Gastrocnemius medialis (tissue), 4 donors: ENCODE measurements at regions not wholly inside any gene's neighbourhood (a gene's known extent, or its start where the extent isn't known, plus 50 kb on each side); places are given as distances from the start of the nearest gene placed in this dataset.

ENCODE experiments used
- ATAC-seq, 2 donors: fragments of 150-250 bp; one replicate each; pipeline ENCODE4 v1.9.1; 2016
- DNase-seq, 2 donors: peaks; one replicate each; pipeline ENCODE4 v3.0.0-alpha.2; 2019
- H3K27ac ChIP-seq, 4 donors: fragments of 200-600 bp; sonication (generic); 1 replicate in 1 of 4; 2 replicates in 3 of 4; pipeline ENCODE4 v1.5.1; 2016 to 2018; ENCODE audit warnings: mild to moderate bottlenecking in 2 of 4, moderate library complexity in 1 of 4
- H3K27me3 ChIP-seq, 3 donors: fragments of 200-600 bp; sonication (generic) in 2 of 3; 1 replicate in 1 of 3; 2 replicates in 2 of 3; pipeline versions ENCODE4 v1.5.1 to v1.6.0; 2016 to 2019; ENCODE audit warnings: mild to moderate bottlenecking in 1 of 3, moderate library complexity in 1 of 3
- H3K36me3 ChIP-seq, 2 donors: fragments of 200-600 bp; sonication (generic) in 1 of 2; one replicate each; pipeline ENCODE4 v1.5.1; 2017 to 2018
- H3K4me1 ChIP-seq, 2 donors: fragments of 200-600 bp; sonication (generic) in 1 of 2; one replicate each; pipeline ENCODE4 v1.5.1; 2016 to 2017; ENCODE audit warnings: mild to moderate bottlenecking in 2 of 2
- H3K4me3 ChIP-seq, 4 donors: fragments of 200-600 bp; sonication (generic) in 3 of 4; 1 replicate in 1 of 4; 2 replicates in 3 of 4; pipeline ENCODE4 v1.5.1; 2016 to 2019; ENCODE audit warnings: mild to moderate bottlenecking in 2 of 4
- H3K9me3 ChIP-seq, 3 donors: fragments of 200-600 bp; sonication (generic) in 2 of 3; 1 replicate in 1 of 3; 2 replicates in 2 of 3; pipeline ENCODE4 v1.5.1; 2016 to 2019
- POLR2A ChIP-seq, 2 donors: fragments of 450-650 bp; IDR thresholded peaks; one replicate each; pipeline ENCODE4 v1.6.1; 2017; ENCODE audit warnings: antibody characterized with exemption in 2 of 2, mild to moderate bottlenecking in 2 of 2, moderate library complexity in 2 of 2
- in situ Hi-C, 4 donors: fragments of 200-750 bp; cut with MboI; loops; one replicate each; pipeline versions ENCODE4 v1.15.0 to v1.8.0; 2017; ENCODE audit warnings: low sequenced_read_pairs in 4 of 4
- intact Hi-C: fragments of 100-400 bp; cut with DNase I; formaldehyde crosslinking; loops from one replicate; pipeline ENCODE4 v1.15.1; 2023; ENCODE audit warnings: low total_unique reads
- TF ChIP-seq, protein P1 (sequence below), 5 experiments: fragments of 450-650 bp in 3 of 5; fragments of 200-600 bp in 2 of 5; sonication (generic) in 2 of 5; IDR thresholded peaks in 4 of 5; conservative IDR thresholded peaks in 1 of 5; 1 replicate in 4 of 5; 2 replicates in 1 of 5; pipeline ENCODE4 v1.5.1; 2016 to 2019; ENCODE audit warnings: antibody characterized with exemption in 5 of 5, mild to moderate bottlenecking in 3 of 5, moderate library complexity in 3 of 5

GRCh38 chr7:33854178-33854577 is 51.2 kb upstream of the BMPER start:
- in situ Hi-C loops, result no loop called here
- Histone ChIP-seq H3K4me1 (no peaks in the 10 kb centered on the region), H3K4me3 (no peak overlapping the region), H3K36me3 (no peaks in the 10 kb centered on the region), H3K9me3 (no peaks in the 10 kb centered on the region), H3K27me3 (no peaks in the 10 kb centered on the region), H3K27ac (no peak overlapping the region)
- DNase-seq (no peak), ATAC-seq (no peak)
- intact Hi-C loops, result no loop called here
- TF ChIP-seq, protein P1, sequence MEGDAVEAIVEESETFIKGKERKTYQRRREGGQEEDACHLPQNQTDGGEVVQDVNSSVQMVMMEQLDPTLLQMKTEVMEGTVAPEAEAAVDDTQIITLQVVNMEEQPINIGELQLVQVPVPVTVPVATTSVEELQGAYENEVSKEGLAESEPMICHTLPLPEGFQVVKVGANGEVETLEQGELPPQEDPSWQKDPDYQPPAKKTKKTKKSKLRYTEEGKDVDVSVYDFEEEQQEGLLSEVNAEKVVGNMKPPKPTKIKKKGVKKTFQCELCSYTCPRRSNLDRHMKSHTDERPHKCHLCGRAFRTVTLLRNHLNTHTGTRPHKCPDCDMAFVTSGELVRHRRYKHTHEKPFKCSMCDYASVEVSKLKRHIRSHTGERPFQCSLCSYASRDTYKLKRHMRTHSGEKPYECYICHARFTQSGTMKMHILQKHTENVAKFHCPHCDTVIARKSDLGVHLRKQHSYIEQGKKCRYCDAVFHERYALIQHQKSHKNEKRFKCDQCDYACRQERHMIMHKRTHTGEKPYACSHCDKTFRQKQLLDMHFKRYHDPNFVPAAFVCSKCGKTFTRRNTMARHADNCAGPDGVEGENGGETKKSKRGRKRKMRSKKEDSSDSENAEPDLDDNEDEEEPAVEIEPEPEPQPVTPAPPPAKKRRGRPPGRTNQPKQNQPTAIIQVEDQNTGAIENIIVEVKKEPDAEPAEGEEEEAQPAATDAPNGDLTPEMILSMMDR (IDR thresholded peaks at IDR 0.05 in 4 of 5, conservative IDR thresholded peaks at IDR 0.05 in 1 of 5), result no peak
- no peak for TF ChIP-seq POLR2A (IDR thresholded peaks at IDR 0.05)

- no peak overlapping the region for H3K27ac ChIP-seq
- H3K4me1 ChIP-seq, result no peaks in the 10 kb centered on the region
- in situ Hi-C loops, result no loop called here
- H3K4me3 ChIP-seq, result no peak overlapping the region
- no peaks in the 10 kb centered on the region for H3K36me3 ChIP-seq
- H3K9me3 ChIP-seq, result no peaks in the 10 kb centered on the region
- ATAC-seq (no peak), DNase-seq (no peak)
- TF ChIP-seq POLR2A (IDR thresholded peaks at IDR 0.05), result no peak
- TF ChIP-seq, protein P1 (IDR thresholded peaks at IDR 0.05 in 4 of 5, conservative IDR thresholded peaks at IDR 0.05 in 1 of 5), result no peak
- no peaks in the 10 kb centered on the region for H3K27me3 ChIP-seq
- intact Hi-C loops, result no loop called here
Observed at GRCh38 chr7:33854801-33855350, 50.5 kb upstream of the BMPER start.
